Stimulated activated naive CD8-positive, alpha-beta T cell treated with anti-CD3 and anti-CD28 coated beads, Interleukin-15, amount 100 ng/mL, for 72 hours (primary cell): ENCODE measurements at regions not wholly inside any gene's neighbourhood (a gene's known extent, or its start where the extent isn't known, plus 50 kb on each side); places are given as distances from the start of the nearest gene placed in this dataset.

Experiments
- ATAC-seq: fragments of 150-1000 bp; cut with Tn5 transposase; 2 replicates; pipeline ENCODE4 v1.10.0; 2021; ENCODE audit warnings: mild to moderate bottlenecking, moderate library complexity
- DNase-seq, 2 donors: peaks; one replicate each; pipeline ENCODE4 v3.0.0; 2021 to 2022
- H3K27ac Mint-ChIP-seq, 2 donors: one replicate each; pipeline ENCODE4 v1.8.0; 2022; ENCODE audit warnings: mild to moderate bottlenecking in 2 of 2, mixed read lengths in 2 of 2, moderate library complexity in 2 of 2
- H3K27me3 Mint-ChIP-seq: one replicate; pipeline ENCODE4 v1.8.0; 2022; ENCODE audit warnings: mixed read lengths
- H3K4me1 Mint-ChIP-seq: one replicate; pipeline ENCODE4 v1.8.0; 2022; ENCODE audit warnings: mild to moderate bottlenecking, mixed read lengths
- H3K4me3 Mint-ChIP-seq, 2 donors: one replicate each; pipeline ENCODE4 v1.8.0; 2022; ENCODE audit warnings: mild to moderate bottlenecking in 2 of 2, mixed read lengths in 2 of 2, moderate library complexity in 1 of 2
- H3K9me3 Mint-ChIP-seq, 2 donors: one replicate each; pipeline ENCODE4 v1.8.0; 2022; ENCODE audit warnings: mixed read lengths in 2 of 2

- Mint-ChIP-seq H3K4me3 (no peak overlapping the region), H3K27me3 (no peaks in the 10 kb centered on the region), H3K27ac (no peak overlapping the region), H3K4me1 (no peaks in the 10 kb centered on the region), H3K9me3 (no peaks in the 10 kb centered on the region)
- DNase-seq (no peak), ATAC-seq (no peak)
These were observed 747.2 kb upstream of the MAN1A1 start for GRCh38 chr6:120096696-120097260.

DNA sequence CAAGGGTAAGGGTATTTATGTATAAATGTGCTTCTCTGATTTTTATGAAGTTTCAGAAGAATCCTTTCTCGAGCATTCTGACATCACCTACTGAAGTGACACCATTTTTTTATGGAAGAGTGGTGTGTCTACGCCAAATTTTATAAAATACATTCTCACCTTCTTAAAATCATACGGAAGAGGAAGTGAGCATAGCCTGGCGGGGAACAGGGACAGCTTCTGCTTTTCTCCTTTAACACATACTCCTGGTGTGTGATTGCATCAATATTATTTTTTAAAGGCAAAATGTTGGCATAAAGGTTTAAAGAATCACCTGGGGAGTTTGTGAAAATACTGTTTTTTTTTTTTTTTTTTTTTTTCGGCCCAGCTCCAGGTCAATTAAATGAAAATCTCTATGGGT, 733.6 kb upstream of the MAN1A1 start:
- no peak overlapping the region for H3K27ac Mint-ChIP-seq

GRCh38 chr6:120077489-120077888, 727.9 kb upstream of the MAN1A1 start:
- no peaks in the 10 kb centered on the region for H3K27me3 Mint-ChIP-seq
- no peak for DNase-seq

More for the DNA sequence above, 733.6 kb upstream of the MAN1A1 start:
- no peak for ATAC-seq
- Mint-ChIP-seq H3K9me3 (no peaks in the 10 kb centered on the region), H3K4me1 (no peaks in the 10 kb centered on the region), H3K4me3 (no peak overlapping the region), H3K27me3 (no peaks in the 10 kb centered on the region)
- no peak for DNase-seq

GRCh38 chr6:120058410-120058809, 708.8 kb upstream of the MAN1A1 start:
- Mint-ChIP-seq H3K4me3 (no peak overlapping the region), H3K4me1 (no peaks in the 10 kb centered on the region), H3K27me3 (no peaks in the 10 kb centered on the region), H3K9me3 (peaks cover 12 to 22% of the 10 kb centered on the region in 2 donors), H3K27ac (no peak overlapping the region)
- ATAC-seq = no peak
- no peak for DNase-seq

More at GRCh38 chr6:120077489-120077888, 727.9 kb upstream of the MAN1A1 start:
- ATAC-seq = no peak
- Mint-ChIP-seq H3K4me1 (no peaks in the 10 kb centered on the region), H3K9me3 (no peaks in the 10 kb centered on the region), H3K27ac (no peak overlapping the region), H3K4me3 (no peak overlapping the region)

DNA sequence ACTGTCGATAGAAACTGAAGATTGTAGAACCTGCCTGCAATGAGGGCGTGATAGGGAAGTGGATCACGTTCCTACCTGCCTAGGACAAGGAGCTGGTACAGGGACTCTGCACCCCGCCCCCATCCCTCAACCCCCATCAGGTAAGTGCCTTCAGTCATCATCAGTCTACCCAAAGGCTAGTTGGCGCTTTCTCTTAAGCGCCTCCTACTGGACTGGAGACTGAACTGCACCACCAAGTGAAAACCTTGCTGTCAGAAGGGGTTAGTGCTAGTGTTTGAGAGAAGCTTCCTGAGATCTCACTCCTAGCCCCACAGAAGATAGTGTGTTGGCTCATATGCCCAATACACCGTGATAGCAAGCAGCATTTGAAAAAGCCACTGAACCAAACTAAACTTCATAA, 706.5 kb upstream of the MAN1A1 start:
- peak; percentile 9 for ATAC-seq
- Mint-ChIP-seq H3K27me3 (no peaks in the 10 kb centered on the region), H3K9me3 (peaks cover 12 to 17% of the 10 kb centered on the region in 2 donors), H3K27ac (no peak overlapping the region), H3K4me3 (no peak overlapping the region), H3K4me1 (no peaks in the 10 kb centered on the region)
- no peak for DNase-seq

DNA sequence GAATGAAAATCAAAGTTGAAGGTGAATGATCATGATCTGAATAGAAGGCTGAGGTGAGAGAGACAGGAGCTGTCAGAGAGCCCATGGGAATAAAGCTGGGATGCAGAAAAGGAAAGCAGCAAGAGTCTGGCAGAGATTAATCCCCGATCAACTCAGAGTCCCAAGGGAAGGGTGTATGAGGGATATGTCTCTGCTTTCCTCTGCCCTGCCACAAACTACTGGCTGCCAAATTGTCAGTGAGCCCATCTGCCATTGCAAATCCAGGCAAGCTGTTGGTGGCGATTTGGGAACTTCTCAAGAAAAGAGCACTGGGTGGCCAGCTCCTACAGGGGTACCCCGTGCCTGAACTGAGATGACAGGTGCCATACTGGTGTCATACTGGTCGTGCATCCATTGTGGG, 705.5 kb upstream of the MAN1A1 start:
- ATAC-seq (peak; percentile 15), DNase-seq (no peak)
- Mint-ChIP-seq H3K27me3 (no peaks in the 10 kb centered on the region), H3K4me3 (no peak overlapping the region), H3K27ac (peak overlapping the region in 1 of 2 donors; percentile 34), H3K9me3 (peaks cover 12 to 14% of the 10 kb centered on the region in 2 donors), H3K4me1 (no peaks in the 10 kb centered on the region)

DNA sequence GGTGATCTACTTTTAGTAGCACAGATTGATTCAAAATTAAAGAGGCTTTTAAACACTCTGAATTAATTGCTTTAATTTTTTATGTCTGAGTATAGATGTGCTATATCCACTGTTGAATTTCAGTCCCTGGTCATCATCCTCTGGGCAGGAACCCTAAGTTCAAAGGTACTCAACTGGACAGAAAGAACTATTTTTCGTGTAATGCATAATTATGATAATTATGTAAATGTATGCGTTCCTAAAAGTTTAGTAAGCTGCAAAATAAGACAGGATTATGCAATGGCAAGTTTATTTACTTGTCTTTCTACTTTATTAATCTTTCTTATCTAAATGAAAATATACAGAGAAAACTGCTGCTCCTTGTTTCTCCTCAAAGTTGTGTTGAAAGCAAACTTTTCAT, 690.1 kb upstream of the MAN1A1 start:
- Mint-ChIP-seq H3K4me3 (no peak overlapping the region), H3K9me3 (no peaks in the 10 kb centered on the region), H3K27me3 (no peaks in the 10 kb centered on the region), H3K4me1 (no peaks in the 10 kb centered on the region), H3K27ac (no peak overlapping the region)
- ATAC-seq (no peak), DNase-seq (no peak)

DNA sequence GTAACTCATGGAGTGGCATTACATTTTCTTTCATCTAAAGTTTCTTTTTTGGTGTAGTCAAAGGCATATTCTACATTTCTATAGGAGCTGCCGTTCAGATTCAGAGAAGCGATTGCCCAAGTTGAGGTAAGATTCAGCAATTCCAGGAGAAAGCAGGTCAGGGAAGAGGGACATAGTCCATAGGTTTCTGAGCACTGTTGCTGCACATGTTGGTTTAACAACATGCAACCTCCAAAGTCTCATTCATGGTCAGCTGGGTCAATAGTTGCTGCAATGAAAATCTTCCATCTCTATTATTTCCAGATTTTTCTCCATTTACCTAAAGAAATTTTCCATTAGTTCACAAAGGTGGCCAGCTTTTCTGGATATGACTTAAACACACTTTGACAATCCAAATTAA, 682.3 kb upstream of the MAN1A1 start:
- Mint-ChIP-seq H3K27me3 (no peaks in the 10 kb centered on the region), H3K27ac (no peak overlapping the region), H3K4me1 (no peaks in the 10 kb centered on the region), H3K9me3 (no peaks in the 10 kb centered on the region), H3K4me3 (no peak overlapping the region)
- DNase-seq = no peak
- no peak for ATAC-seq

DNA sequence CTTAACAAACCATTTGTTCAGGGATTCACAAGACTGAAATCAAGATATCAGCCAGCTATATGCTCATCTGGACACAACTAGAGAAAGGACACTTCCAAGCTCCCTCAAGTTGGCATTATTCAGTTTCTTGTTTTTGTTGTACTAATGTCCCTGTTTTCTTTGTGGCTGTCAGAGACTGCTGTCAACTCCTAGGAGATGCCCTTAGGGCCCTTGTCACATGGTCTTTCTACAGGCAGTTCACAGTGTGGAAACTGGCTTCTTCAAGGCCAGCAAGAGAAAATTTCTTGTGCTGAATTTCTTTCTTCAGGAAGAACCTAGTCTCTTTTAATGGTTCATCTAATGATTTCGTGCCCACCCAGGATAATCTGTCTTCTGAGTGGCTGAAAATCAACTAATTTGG, 677.2 kb upstream of the MAN1A1 start:
- no peak overlapping the region for H3K27ac Mint-ChIP-seq
- DNase-seq (no peak), ATAC-seq (no peak)
- no peaks in the 10 kb centered on the region for H3K9me3 Mint-ChIP-seq
- H3K27me3 Mint-ChIP-seq = no peaks in the 10 kb centered on the region
- H3K4me3 Mint-ChIP-seq = no peak overlapping the region
- H3K4me1 Mint-ChIP-seq = no peaks in the 10 kb centered on the region

- Mint-ChIP-seq H3K4me3 (no peak overlapping the region), H3K27ac (no peak overlapping the region), H3K4me1 (no peaks in the 10 kb centered on the region), H3K9me3 (peaks cover 0 to 5% of the 10 kb centered on the region in 2 donors), H3K27me3 (no peaks in the 10 kb centered on the region)
- ATAC-seq (no peak), DNase-seq (no peak)
These were observed 660.5 kb upstream of the MAN1A1 start for GRCh38 chr6:120010075-120010474.

DNA sequence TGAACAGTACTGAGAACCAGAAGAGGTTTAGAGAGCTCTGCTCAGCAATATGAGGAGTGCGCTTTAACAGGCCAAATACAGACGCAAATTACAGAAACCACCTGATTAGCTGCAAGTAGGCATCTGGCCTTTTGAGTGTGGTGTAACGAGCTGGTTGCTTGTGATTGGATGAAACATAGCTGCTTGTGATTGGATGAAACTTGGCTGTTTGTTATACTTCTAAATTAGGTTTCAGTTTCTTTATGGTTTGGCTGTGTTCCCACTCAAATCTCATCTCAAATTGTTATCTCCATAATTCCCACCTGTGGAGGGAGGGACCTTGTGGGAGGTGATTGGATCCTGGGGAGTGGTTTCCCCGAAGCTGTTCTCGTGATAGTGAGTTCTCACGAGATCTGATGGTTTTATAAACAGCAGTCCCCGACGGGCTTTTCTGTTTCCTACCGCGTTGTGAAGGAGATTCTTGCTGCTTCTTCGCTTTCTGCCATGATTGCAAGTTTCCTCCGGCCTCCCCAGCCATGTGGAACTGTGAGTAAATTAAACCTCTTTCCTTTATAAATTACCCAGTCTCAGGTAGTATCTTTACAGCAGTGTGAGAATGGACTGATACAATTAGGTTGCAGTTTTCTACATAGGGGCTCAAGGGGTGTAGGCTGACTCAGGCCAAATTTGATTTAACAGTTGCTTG, 655.9 kb upstream of the MAN1A1 start:
- no peaks in the 10 kb centered on the region for H3K27me3 Mint-ChIP-seq
- ATAC-seq (no peak), DNase-seq (no peak)
- H3K27ac Mint-ChIP-seq = no peak overlapping the region
- H3K4me1 Mint-ChIP-seq = no peaks in the 10 kb centered on the region
- peaks cover 0 to 5% of the 10 kb centered on the region in 2 donors for H3K9me3 Mint-ChIP-seq
- H3K4me3 Mint-ChIP-seq = no peak overlapping the region

DNA sequence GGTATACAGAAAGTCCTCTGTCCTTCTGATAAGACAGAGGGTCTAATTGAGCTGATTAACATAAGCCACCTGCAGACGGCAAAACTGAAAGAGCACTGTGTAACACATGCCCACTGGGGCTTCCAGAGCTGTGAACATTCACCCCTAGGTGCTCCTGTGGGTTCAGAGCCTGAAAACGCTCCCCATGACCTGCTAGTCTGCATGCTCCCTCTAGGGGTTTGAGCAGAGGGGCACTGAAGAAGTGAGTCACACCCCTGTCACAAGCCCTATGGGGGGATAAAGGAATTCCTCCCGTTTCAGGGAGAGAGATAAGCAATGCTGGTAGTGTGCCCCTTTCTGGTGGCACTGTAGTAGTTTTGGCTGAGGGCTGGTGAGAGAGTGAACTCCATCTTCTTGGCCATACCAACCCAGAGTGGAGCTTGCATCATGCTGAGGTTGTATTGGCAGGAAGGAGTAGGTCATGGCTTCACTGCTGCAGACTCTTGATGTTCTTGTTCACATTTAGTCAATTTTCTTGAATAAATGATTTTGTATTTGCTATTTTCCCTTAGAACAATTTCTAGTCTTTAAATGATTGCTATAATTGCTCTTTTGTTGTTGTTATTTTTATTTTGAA, 637.5 kb upstream of the MAN1A1 start:
- no peaks in the 10 kb centered on the region for H3K27me3 Mint-ChIP-seq
- no peak overlapping the region for H3K4me3 Mint-ChIP-seq
- peak; percentile 53 for ATAC-seq
- peak overlapping the region in 1 of 2 donors; percentile 24 for H3K27ac Mint-ChIP-seq
- no peak for DNase-seq
- no peaks in the 10 kb centered on the region for H3K9me3 Mint-ChIP-seq
- no peaks in the 10 kb centered on the region for H3K4me1 Mint-ChIP-seq

GRCh38 chr6:119985952-119986736, 636.6 kb upstream of the MAN1A1 start:
- DNase-seq = no peak
- Mint-ChIP-seq H3K9me3 (no peaks in the 10 kb centered on the region), H3K27ac (no peak overlapping the region), H3K27me3 (no peaks in the 10 kb centered on the region), H3K4me3 (no peak overlapping the region), H3K4me1 (no peaks in the 10 kb centered on the region)
- ATAC-seq = no peak

GRCh38 chr6:119980802-119981201, 631.2 kb upstream of the MAN1A1 start:
- no peaks in the 10 kb centered on the region for H3K27me3 Mint-ChIP-seq
- no peak overlapping the region for H3K4me3 Mint-ChIP-seq
- DNase-seq (no peak), ATAC-seq (no peak)
- H3K9me3 Mint-ChIP-seq = no peaks in the 10 kb centered on the region
- no peak overlapping the region for H3K27ac Mint-ChIP-seq
- no peaks in the 10 kb centered on the region for H3K4me1 Mint-ChIP-seq

- ATAC-seq = no peak
- no peak overlapping the region for H3K4me3 Mint-ChIP-seq
- no peak overlapping the region for H3K27ac Mint-ChIP-seq
- no peaks in the 10 kb centered on the region for H3K27me3 Mint-ChIP-seq
- H3K4me1 Mint-ChIP-seq = no peaks in the 10 kb centered on the region
- no peaks in the 10 kb centered on the region for H3K9me3 Mint-ChIP-seq
- DNase-seq = no peak
These were observed 630.3 kb upstream of the MAN1A1 start for GRCh38 chr6:119979862-119980261.
